Gastroesophageal sphincter (tissue), 3 donors: ENCODE measurements at regions not wholly inside any gene's neighbourhood (a gene's known extent, or its start where the extent isn't known, plus 50 kb on each side); places are given as distances from the start of the nearest gene placed in this dataset.

ENCODE experiments used
- CTCF ChIP-seq, 4 experiments: fragments of 200-600 bp in 2 of 4; fragments of 450-650 bp in 2 of 4; sonication (generic) in 1 of 4; IDR thresholded peaks; one replicate each; pipeline ENCODE4 v1.5.1; 2017 to 2019; ENCODE audit warnings: antibody characterized with exemption in 4 of 4, mild to moderate bottlenecking in 2 of 4, moderate library complexity in 2 of 4
- EP300 ChIP-seq: sonication (generic); formaldehyde crosslinking; IDR thresholded peaks from one replicate; pipeline ENCODE4 v1.6.1; 2017; ENCODE audit warnings: antibody characterized with exemption, mild to moderate bottlenecking
- POLR2A ChIP-seq, 2 donors: fragments of 450-650 bp; IDR thresholded peaks; one replicate each; pipeline ENCODE4 v1.6.1; 2017; ENCODE audit warnings: antibody characterized with exemption in 2 of 2, mild to moderate bottlenecking in 2 of 2, moderate library complexity in 1 of 2
- POLR2AphosphoS5 ChIP-seq: sonication (generic); formaldehyde crosslinking; IDR thresholded peaks from one replicate; pipeline ENCODE4 v1.6.1; 2017; ENCODE audit warnings: antibody characterized with exemption

DNA sequence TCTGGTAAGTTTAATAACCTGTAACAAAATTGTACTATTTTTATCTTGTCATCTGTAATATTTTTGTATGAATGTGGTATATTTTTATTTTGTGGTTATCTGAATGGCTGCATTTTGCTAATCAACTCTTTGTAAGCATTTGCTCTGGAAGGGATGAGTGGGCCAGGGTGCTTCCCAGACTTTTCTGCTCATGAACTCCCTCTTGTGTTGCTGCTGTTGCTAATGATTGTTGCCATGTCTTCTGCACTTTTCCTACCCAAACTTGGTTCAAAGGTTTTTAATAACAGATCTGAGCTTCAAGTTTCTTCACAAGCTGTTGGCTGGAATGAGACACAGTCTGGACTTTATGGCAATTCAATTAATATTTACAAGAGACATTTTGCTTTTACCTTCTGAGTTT lies 1005.7 kb downstream of the HACE1 start:
- TF ChIP-seq CTCF (IDR thresholded peaks at IDR 0.05), result no peak
- TF ChIP-seq EP300, result no peak
- TF ChIP-seq POLR2A (IDR thresholded peaks at IDR 0.05), result no peak
- TF ChIP-seq POLR2AphosphoS5, result no peak
